ENCODE measurements at regions not wholly inside any gene's neighbourhood (a gene's known extent, or its start where the extent isn't known, plus 50 kb on each side); places are given as distances from the start of the nearest gene placed in this dataset.
"Not testable (repeated sequence)": the region's sequence is repeated elsewhere in the genome, so short reads cannot be mapped to it uniquely, and the experiment has no call there.

DNA sequence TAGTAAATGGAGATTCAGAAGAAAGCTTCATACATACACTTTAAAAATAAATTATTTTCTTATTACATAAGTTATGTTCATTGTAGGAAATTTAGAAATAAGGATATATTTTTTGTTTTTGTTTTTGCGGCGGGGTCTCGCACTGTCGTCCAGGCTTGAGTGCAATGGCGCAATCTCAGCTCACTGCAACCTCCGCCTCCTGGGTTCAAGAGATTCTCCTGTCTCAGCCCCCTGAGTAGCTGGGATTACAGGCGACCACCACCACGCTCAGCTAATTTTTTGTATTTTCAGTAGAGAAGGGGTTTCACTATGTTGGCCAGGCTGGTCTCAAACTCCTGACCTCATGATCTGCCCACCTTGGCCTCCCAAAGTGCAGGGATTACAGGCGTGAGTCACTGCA lies 71.7 kb upstream of the TSC22D2 start:
- TF ChIP-seq ZSCAN32 (CRISPR knock-in tag; IDR thresholded peaks at IDR 0.05); EP300 (IDR thresholded peaks at IDR 0.05; ENCODE audit: low read length); ZNF347 (CRISPR knock-in tag; IDR thresholded peaks at IDR 0.05; ENCODE audit: low read depth); CREM (IDR thresholded peaks at IDR 0.05; ENCODE audit: low read depth); GATAD2B (IDR thresholded peaks at IDR 0.05; ENCODE audit: borderline replicate concordance): not testable (repeated sequence)
- TF ChIP-seq, protein P1, sequence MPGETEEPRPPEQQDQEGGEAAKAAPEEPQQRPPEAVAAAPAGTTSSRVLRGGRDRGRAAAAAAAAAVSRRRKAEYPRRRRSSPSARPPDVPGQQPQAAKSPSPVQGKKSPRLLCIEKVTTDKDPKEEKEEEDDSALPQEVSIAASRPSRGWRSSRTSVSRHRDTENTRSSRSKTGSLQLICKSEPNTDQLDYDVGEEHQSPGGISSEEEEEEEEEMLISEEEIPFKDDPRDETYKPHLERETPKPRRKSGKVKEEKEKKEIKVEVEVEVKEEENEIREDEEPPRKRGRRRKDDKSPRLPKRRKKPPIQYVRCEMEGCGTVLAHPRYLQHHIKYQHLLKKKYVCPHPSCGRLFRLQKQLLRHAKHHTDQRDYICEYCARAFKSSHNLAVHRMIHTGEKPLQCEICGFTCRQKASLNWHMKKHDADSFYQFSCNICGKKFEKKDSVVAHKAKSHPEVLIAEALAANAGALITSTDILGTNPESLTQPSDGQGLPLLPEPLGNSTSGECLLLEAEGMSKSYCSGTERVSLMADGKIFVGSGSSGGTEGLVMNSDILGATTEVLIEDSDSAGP (CRISPR knock-in tag; IDR thresholded peaks at IDR 0.05) = not testable (repeated sequence)
- TF ChIP-seq, protein P2, sequence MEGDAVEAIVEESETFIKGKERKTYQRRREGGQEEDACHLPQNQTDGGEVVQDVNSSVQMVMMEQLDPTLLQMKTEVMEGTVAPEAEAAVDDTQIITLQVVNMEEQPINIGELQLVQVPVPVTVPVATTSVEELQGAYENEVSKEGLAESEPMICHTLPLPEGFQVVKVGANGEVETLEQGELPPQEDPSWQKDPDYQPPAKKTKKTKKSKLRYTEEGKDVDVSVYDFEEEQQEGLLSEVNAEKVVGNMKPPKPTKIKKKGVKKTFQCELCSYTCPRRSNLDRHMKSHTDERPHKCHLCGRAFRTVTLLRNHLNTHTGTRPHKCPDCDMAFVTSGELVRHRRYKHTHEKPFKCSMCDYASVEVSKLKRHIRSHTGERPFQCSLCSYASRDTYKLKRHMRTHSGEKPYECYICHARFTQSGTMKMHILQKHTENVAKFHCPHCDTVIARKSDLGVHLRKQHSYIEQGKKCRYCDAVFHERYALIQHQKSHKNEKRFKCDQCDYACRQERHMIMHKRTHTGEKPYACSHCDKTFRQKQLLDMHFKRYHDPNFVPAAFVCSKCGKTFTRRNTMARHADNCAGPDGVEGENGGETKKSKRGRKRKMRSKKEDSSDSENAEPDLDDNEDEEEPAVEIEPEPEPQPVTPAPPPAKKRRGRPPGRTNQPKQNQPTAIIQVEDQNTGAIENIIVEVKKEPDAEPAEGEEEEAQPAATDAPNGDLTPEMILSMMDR (IDR thresholded peaks at IDR 0.05 in 2 of 3, conservative IDR thresholded peaks at IDR 0.05 in 1 of 3; ENCODE audit: insufficient read depth in 2 of 3, low read depth in 1 of 3, low read length in 3 of 3) = not testable (repeated sequence)
- TF ChIP-seq, protein P3, sequence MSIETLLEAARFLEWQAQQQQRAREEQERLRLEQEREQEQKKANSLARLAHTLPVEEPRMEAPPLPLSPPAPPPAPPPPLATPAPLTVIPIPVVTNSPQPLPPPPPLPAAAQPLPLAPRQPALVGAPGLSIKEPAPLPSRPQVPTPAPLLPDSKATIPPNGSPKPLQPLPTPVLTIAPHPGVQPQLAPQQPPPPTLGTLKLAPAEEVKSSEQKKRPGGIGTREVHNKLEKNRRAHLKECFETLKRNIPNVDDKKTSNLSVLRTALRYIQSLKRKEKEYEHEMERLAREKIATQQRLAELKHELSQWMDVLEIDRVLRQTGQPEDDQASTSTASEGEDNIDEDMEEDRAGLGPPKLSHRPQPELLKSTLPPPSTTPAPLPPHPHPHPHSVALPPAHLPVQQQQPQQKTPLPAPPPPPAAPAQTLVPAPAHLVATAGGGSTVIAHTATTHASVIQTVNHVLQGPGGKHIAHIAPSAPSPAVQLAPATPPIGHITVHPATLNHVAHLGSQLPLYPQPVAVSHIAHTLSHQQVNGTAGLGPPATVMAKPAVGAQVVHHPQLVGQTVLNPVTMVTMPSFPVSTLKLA (conservative IDR thresholded peaks at IDR 0.05) = not testable (repeated sequence)
- TF ChIP-seq, protein P4, sequence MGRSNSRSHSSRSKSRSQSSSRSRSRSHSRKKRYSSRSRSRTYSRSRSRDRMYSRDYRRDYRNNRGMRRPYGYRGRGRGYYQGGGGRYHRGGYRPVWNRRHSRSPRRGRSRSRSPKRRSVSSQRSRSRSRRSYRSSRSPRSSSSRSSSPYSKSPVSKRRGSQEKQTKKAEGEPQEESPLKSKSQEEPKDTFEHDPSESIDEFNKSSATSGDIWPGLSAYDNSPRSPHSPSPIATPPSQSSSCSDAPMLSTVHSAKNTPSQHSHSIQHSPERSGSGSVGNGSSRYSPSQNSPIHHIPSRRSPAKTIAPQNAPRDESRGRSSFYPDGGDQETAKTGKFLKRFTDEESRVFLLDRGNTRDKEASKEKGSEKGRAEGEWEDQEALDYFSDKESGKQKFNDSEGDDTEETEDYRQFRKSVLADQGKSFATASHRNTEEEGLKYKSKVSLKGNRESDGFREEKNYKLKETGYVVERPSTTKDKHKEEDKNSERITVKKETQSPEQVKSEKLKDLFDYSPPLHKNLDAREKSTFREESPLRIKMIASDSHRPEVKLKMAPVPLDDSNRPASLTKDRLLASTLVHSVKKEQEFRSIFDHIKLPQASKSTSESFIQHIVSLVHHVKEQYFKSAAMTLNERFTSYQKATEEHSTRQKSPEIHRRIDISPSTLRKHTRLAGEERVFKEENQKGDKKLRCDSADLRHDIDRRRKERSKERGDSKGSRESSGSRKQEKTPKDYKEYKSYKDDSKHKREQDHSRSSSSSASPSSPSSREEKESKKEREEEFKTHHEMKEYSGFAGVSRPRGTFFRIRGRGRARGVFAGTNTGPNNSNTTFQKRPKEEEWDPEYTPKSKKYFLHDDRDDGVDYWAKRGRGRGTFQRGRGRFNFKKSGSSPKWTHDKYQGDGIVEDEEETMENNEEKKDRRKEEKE (IDR thresholded peaks at IDR 0.05; ENCODE audit: borderline replicate concordance in 1 of 2, control insufficient read depth in 1 of 2, low read depth in 2 of 2, low read length in 1 of 2) = not testable (repeated sequence)
